ENCODE measurements at regions not wholly inside any gene's neighbourhood (a gene's known extent, or its start where the extent isn't known, plus 50 kb on each side); places are given as distances from the start of the nearest gene placed in this dataset.
A peak's percentile ranks its signal among the peaks of the same experiment; 100 is the strongest.

DNA sequence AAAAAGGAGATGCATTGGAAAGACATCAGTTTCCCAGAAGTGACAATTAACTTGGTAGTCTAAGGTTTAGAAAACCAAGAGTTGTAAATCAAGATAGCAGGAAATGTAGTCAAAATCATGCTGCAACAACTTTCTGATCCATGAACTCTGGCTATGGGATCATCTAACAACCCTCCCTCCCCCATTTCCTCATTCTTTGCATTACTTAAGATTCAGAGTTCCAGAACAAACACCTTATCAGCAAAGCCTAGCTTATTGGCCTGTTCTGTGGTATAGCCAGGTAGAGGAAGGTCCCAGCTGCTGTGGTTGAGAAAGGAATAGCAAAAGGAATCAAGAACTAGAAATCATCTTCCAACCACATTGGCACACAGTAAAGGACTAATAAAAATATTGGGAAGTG is 651.1 kb downstream of the METTL15 start:
- H3K27me3 ChIP-seq (ENCODE audit: control insufficient read depth, insufficient read depth, low read length) = no peaks in the 10 kb centered on the region
- DNase-seq (ENCODE audit: low read depth) = no peak
- H3K36me3 ChIP-seq (ENCODE audit: control insufficient read depth, insufficient read depth, low read length) = no peaks in the 10 kb centered on the region
- POLR2A ChIA-PET = no interaction called here
- H3K4me3 ChIP-seq (ENCODE audit: low read depth, low read length) = no peak overlapping the region
- TF ChIP-seq, protein P1, sequence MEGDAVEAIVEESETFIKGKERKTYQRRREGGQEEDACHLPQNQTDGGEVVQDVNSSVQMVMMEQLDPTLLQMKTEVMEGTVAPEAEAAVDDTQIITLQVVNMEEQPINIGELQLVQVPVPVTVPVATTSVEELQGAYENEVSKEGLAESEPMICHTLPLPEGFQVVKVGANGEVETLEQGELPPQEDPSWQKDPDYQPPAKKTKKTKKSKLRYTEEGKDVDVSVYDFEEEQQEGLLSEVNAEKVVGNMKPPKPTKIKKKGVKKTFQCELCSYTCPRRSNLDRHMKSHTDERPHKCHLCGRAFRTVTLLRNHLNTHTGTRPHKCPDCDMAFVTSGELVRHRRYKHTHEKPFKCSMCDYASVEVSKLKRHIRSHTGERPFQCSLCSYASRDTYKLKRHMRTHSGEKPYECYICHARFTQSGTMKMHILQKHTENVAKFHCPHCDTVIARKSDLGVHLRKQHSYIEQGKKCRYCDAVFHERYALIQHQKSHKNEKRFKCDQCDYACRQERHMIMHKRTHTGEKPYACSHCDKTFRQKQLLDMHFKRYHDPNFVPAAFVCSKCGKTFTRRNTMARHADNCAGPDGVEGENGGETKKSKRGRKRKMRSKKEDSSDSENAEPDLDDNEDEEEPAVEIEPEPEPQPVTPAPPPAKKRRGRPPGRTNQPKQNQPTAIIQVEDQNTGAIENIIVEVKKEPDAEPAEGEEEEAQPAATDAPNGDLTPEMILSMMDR (IDR thresholded peaks at IDR 0.05; ENCODE audit: insufficient read depth, low read depth, low read length) = no peak
- CTCF ChIA-PET = interaction anchor here (1.1 to 1.3 kb wide), 4 partner anchors 30 to 400 kb away, joined by 3 to 4 read pairs (median 3); no protein-coding TSS in a partner anchor

DNA sequence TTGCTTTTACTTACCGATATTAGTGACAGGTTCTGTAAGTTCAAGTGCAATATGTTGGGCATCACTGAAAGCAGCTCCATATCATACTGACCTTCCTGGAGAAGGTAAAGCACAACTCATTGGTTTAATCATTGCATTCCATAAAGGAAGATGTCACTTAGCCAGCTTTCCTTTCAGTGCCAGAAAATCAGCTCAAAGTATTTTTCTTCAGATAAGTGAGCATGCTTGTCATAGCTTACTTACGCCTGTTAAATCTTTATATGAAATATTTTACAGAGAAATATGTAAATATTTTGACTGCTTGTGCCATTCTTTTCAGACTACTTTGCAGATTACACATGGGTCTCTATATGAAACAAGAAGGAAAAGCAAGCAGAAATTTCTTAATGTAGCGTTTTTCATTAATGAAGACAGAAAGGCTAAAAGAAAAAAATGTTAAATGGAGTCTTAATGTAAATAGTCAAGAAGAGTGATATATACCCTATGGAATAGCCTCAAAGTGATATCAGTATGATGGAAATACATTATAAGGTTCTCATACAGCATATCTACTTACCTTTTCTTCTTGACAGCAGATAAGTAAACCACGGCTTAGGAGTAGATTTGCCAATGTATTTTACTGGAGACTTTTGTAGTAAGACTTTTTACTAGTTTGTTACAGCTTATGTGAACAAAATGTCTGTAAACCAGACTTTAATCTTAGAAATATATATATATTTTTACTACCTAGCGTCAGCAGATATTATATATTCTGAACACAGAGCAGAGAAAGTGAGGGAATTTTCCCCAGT is 649.7 kb downstream of the METTL15 start:
- CTCF ChIA-PET = interaction anchor here (0.7 to 1.5 kb wide), 6 partner anchors 8 to 1059 kb away, joined by 3 to 6 read pairs (median 3); no protein-coding TSS in a partner anchor
- no peaks in the 10 kb centered on the region for H3K27me3 ChIP-seq (ENCODE audit: control insufficient read depth, insufficient read depth, low read length)
- DNase-seq (ENCODE audit: low read depth) = peak; percentile 66
- no peak overlapping the region for H3K4me3 ChIP-seq (ENCODE audit: low read depth, low read length)
- H3K36me3 ChIP-seq (ENCODE audit: control insufficient read depth, insufficient read depth, low read length) = no peaks in the 10 kb centered on the region
- POLR2A ChIA-PET = interaction anchor here (0.6 to 1.4 kb wide), 4 partner anchors 28 to 702 kb away, joined by 3 to 9 read pairs (median 4); no protein-coding TSS in a partner anchor
- TF ChIP-seq, protein P1 (IDR thresholded peaks at IDR 0.05; ENCODE audit: insufficient read depth, low read depth, low read length) = no peak

DNA sequence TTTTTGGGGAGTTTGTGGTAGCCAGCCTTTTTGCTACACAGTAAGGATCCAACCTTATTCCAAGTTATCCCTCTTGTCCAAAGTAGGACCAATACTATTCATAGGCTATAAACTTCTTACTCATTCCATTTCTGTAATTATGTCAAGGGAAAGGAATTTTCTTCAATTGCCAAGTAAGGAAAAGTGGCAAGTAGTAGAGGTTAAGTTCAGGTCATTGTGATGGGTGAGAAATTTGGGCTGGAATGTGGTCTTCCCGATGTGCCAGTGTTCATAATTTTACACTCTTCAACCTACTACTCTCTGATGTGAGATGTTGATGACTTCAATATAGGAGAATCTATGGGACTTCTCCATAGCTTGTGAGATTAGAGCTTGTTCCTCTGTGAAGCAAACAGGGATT is 648.8 kb downstream of the METTL15 start:
- ChIA-PET CTCF (interaction anchor here (0.9 to 1.5 kb wide), 4 partner anchors 9 to 1058 kb away, joined by 3 to 6 read pairs (median 3); no protein-coding TSS in a partner anchor), POLR2A (interaction anchor here (0.6 to 0.7 kb wide), 2 partner anchors 8 to 52 kb away, joined by 3 read pairs; no protein-coding TSS in a partner anchor)
- H3K36me3 ChIP-seq (ENCODE audit: control insufficient read depth, insufficient read depth, low read length) = no peaks in the 10 kb centered on the region
- peak; percentile 80 for DNase-seq (ENCODE audit: low read depth)
- H3K4me3 ChIP-seq (ENCODE audit: low read depth, low read length) = no peak overlapping the region
- no peaks in the 10 kb centered on the region for H3K27me3 ChIP-seq (ENCODE audit: control insufficient read depth, insufficient read depth, low read length)
- TF ChIP-seq, protein P1 (IDR thresholded peaks at IDR 0.05; ENCODE audit: insufficient read depth, low read depth, low read length) = no peak

DNA sequence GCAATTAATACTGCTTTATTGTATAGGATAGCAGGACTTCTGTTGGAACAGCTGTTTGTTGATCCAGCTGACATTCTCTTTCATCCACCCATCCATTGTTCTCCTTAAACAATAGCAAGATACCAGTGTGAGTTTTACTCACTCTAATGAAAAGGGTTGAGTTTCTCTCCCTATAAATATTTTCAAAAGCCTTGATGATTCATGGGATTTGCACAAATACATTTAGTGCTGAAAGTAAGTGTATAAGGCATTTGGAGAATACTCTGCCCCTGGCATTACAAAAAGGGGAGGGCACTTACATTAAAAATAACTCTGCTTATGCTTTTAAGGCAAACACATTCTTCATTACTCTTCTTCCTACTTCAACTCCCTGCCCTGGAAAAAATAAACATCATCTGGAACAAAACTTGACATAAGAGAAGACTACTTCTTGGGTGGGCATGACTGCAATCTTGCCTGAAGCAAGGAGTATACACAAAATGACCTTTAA is 634.9 kb downstream of the METTL15 start:
- POLR2A ChIA-PET = no interaction called here
- no peak for DNase-seq (ENCODE audit: low read depth)
- Histone ChIP-seq H3K4me3 (ENCODE audit: low read depth, low read length) (no peak overlapping the region), H3K27me3 (ENCODE audit: control insufficient read depth, insufficient read depth, low read length) (no peaks in the 10 kb centered on the region), H3K36me3 (ENCODE audit: control insufficient read depth, insufficient read depth, low read length) (no peaks in the 10 kb centered on the region)
- CTCF ChIA-PET = interaction anchor here (1.3 kb wide), 1 partner anchor 12 kb away, joined by 3 read pairs; no protein-coding TSS in a partner anchor
- TF ChIP-seq, protein P1 (IDR thresholded peaks at IDR 0.05; ENCODE audit: insufficient read depth, low read depth, low read length) = no peak
